ENCODE measurements at regions not wholly inside any gene's neighbourhood (a gene's known extent, or its start where the extent isn't known, plus 50 kb on each side); places are given as distances from the start of the nearest gene placed in this dataset.

GRCh38 chr15:39468331-39468730, 112.5 kb upstream of the THBS1 start:
- no peak for DNase-seq

GRCh38 chr15:39468828-39469227, 112.1 kb upstream of the THBS1 start:
- DNase-seq = no peak
- no peak for ATAC-seq (ENCODE audit: poor library complexity)
- intact Hi-C loops (cut with DNase I) = no loop called here

More at GRCh38 chr15:39468331-39468730, 112.5 kb upstream of the THBS1 start:
- ATAC-seq (ENCODE audit: poor library complexity) = no peak
- intact Hi-C loops (cut with DNase I) = no loop called here

GRCh38 chr15:39471785-39472574, 108.9 kb upstream of the THBS1 start:
- ATAC-seq (ENCODE audit: poor library complexity) = no peak
- intact Hi-C loops (cut with DNase I) = no loop called here

GRCh38 chr15:39472621-39473297, 108.1 kb upstream of the THBS1 start:
- intact Hi-C loops (cut with DNase I) = no loop called here
- DNase-seq = peak; percentile 85

More at GRCh38 chr15:39471785-39472574, 108.9 kb upstream of the THBS1 start:
- no peak for DNase-seq

GRCh38 chr15:39473298-39473947, 107.5 kb upstream of the THBS1 start:
- peak; percentile 47 for DNase-seq
- intact Hi-C loops (cut with DNase I) = no loop called here
- peak; percentile 61 for ATAC-seq (ENCODE audit: poor library complexity)

More at GRCh38 chr15:39472621-39473297, 108.1 kb upstream of the THBS1 start:
- peak; percentile 94 for ATAC-seq (ENCODE audit: poor library complexity)

GRCh38 chr15:39474657-39475056, 106.2 kb upstream of the THBS1 start:
- ATAC-seq (ENCODE audit: poor library complexity) (no peak), DNase-seq (no peak)
- intact Hi-C loops (cut with DNase I) = no loop called here

GRCh38 chr15:39478996-39479395, 101.9 kb upstream of the THBS1 start:
- intact Hi-C loops (cut with DNase I) = no loop called here
- no peak for ATAC-seq (ENCODE audit: poor library complexity)

GRCh38 chr15:39479911-39480310, 101.0 kb upstream of the THBS1 start:
- intact Hi-C loops (cut with DNase I) = no loop called here
- DNase-seq = no peak
- no peak for ATAC-seq (ENCODE audit: poor library complexity)

More at GRCh38 chr15:39478996-39479395, 101.9 kb upstream of the THBS1 start:
- no peak for DNase-seq

GRCh38 chr15:39482459-39482858, 98.4 kb upstream of the THBS1 start:
- no peak for ATAC-seq (ENCODE audit: poor library complexity)
- intact Hi-C loops (cut with DNase I) = no loop called here

GRCh38 chr15:39486621-39487457, 94.0 kb upstream of the THBS1 start:
- intact Hi-C loops (cut with DNase I) = no loop called here
- DNase-seq = no peak
- ATAC-seq (ENCODE audit: poor library complexity) = no peak

More at GRCh38 chr15:39482459-39482858, 98.4 kb upstream of the THBS1 start:
- DNase-seq = no peak

- DNase-seq (no peak), ATAC-seq (ENCODE audit: poor library complexity) (no peak)
- intact Hi-C loops (cut with DNase I) = no loop called here
These were observed 93.5 kb upstream of the THBS1 start for GRCh38 chr15:39487458-39487735.

- DNase-seq = no peak
- intact Hi-C loops (cut with DNase I) = no loop called here
- ATAC-seq (ENCODE audit: poor library complexity) = peak; percentile 70
These were observed 92.4 kb upstream of the THBS1 start for GRCh38 chr15:39488516-39488915.

GRCh38 chr15:39488961-39489360, 91.9 kb upstream of the THBS1 start:
- intact Hi-C loops (cut with DNase I) = no loop called here
- no peak for DNase-seq
- ATAC-seq (ENCODE audit: poor library complexity) = no peak

- peak; percentile 53 for ATAC-seq (ENCODE audit: poor library complexity)
- DNase-seq = no peak
- intact Hi-C loops (cut with DNase I) = no loop called here
These were observed 89.6 kb upstream of the THBS1 start for GRCh38 chr15:39491115-39491885.

GRCh38 chr15:39491886-39492490, 88.9 kb upstream of the THBS1 start:
- ATAC-seq (ENCODE audit: poor library complexity) = peak; percentile 49
- DNase-seq = no peak
- intact Hi-C loops (cut with DNase I) = no loop called here

GRCh38 chr15:39493424-39494067, 87.3 kb upstream of the THBS1 start:
- DNase-seq (no peak), ATAC-seq (ENCODE audit: poor library complexity) (no peak)
- intact Hi-C loops (cut with DNase I) = no loop called here

- no peak for ATAC-seq (ENCODE audit: poor library complexity)
- intact Hi-C loops (cut with DNase I) = no loop called here
These were observed 86.4 kb upstream of the THBS1 start for GRCh38 chr15:39494462-39494861.

More at GRCh38 chr15:39494462-39494861, 86.4 kb upstream of the THBS1 start:
- no peak for DNase-seq

Data from Right ventricle myocardium superior (tissue), 1 donor.